Suprapubic skin (tissue), 4 donors: ENCODE measurements at regions not wholly inside any gene's neighbourhood (a gene's known extent, or its start where the extent isn't known, plus 50 kb on each side); places are given as distances from the start of the nearest gene placed in this dataset.

Experiments used
- DNase-seq, 2 donors: peaks; one replicate each; pipeline ENCODE4 v3.0.0-alpha.2; 2019; ENCODE audit warnings: low spot score in 2 of 2
- H3K27ac ChIP-seq: fragments of 200-600 bp; sonication (generic); one replicate; pipeline ENCODE4 v1.5.1; 2019
- H3K27me3 ChIP-seq: fragments of 200-600 bp; sonication (generic); one replicate; pipeline ENCODE4 v1.5.1; 2019
- H3K36me3 ChIP-seq: fragments of 200-600 bp; sonication (generic); one replicate; pipeline ENCODE4 v1.5.1; 2019
- H3K4me1 ChIP-seq: fragments of 200-600 bp; sonication (generic); one replicate; pipeline ENCODE4 v1.5.1; 2019
- H3K4me3 ChIP-seq: fragments of 200-600 bp; sonication (generic); one replicate; pipeline ENCODE4 v1.5.1; 2019; ENCODE audit warnings: mild to moderate bottlenecking
- H3K9me3 ChIP-seq: fragments of 200-600 bp; sonication (generic); one replicate; pipeline ENCODE4 v1.5.1; 2019
- CTCF ChIP-seq, 2 donors: fragments of 200-600 bp in 1 of 2; fragments of 450-650 bp in 1 of 2; sonication (generic) in 1 of 2; IDR thresholded peaks; one replicate each; pipeline ENCODE4 v1.5.1; 2016 to 2019; ENCODE audit warnings: antibody characterized with exemption in 2 of 2, mild to moderate bottlenecking in 1 of 2, moderate library complexity in 1 of 2
- EP300 ChIP-seq: sonication (generic); formaldehyde crosslinking; IDR thresholded peaks from one replicate; pipeline ENCODE4 v1.6.1; 2017; ENCODE audit warnings: antibody characterized with exemption
- POLR2A ChIP-seq, 2 donors: fragments of 450-650 bp; IDR thresholded peaks; one replicate each; pipeline ENCODE4 v1.6.1; 2017; ENCODE audit warnings: antibody characterized with exemption in 2 of 2, mild to moderate bottlenecking in 2 of 2, moderate library complexity in 2 of 2
- POLR2AphosphoS5 ChIP-seq, 3 donors: sonication (generic); formaldehyde crosslinking; IDR thresholded peaks; one replicate each; pipeline ENCODE4 v1.6.1; 2017; ENCODE audit warnings: antibody characterized with exemption in 3 of 3
- WGBS: methylation state at CpG from one replicate; pipeline ENCODE4 v1.1.5; 2018; 5-methylcytosine and 5-hydroxymethylcytosine counted together

DNA sequence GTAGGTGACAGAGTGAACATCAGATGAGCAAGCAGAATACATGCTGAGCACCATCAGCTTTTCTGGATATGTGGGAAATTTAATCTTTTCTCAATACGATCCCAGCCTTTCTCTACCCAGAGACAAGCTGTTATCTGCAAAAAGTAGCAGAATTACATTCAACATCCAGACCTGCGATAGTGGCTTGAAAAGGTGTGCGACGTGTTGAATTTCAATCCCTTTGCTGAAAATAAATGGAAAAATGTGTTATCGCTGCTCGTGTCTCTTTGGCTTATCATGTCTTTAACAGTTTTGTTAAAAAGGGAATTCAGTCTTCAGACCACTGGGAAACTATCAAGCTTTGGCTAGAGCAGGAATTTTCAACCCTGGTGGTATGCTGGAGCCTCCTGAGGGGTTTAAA lies 98.8 kb upstream of the FAM20A start:
- no peak overlapping the region for H3K4me3 ChIP-seq
- H3K27me3 ChIP-seq, result no peaks in the 10 kb centered on the region
- peaks cover 8% of the 10 kb centered on the region for H3K4me1 ChIP-seq
- H3K36me3 ChIP-seq, result no peaks in the 10 kb centered on the region
- no peak for TF ChIP-seq CTCF (IDR thresholded peaks at IDR 0.05)
- no peak for DNase-seq
- 92% methylated on average over 6 of the region's 6 CpGs for WGBS
- H3K27ac ChIP-seq, result no peak overlapping the region
- no peaks in the 10 kb centered on the region for H3K9me3 ChIP-seq

GRCh38 chr17:68698746-68699145 lies 97.6 kb upstream of the FAM20A start:
- TF ChIP-seq POLR2A (IDR thresholded peaks at IDR 0.05), result no peak
- no peak for TF ChIP-seq CTCF (IDR thresholded peaks at IDR 0.05)
- no peak for TF ChIP-seq EP300
- TF ChIP-seq POLR2AphosphoS5 (IDR thresholded peaks at IDR 0.05), result no peak
- DNase-seq, result no peak
- Histone ChIP-seq H3K4me1 (peaks cover 4% of the 10 kb centered on the region), H3K4me3 (no peak overlapping the region), H3K9me3 (no peaks in the 10 kb centered on the region), H3K27me3 (no peaks in the 10 kb centered on the region), H3K36me3 (no peaks in the 10 kb centered on the region), H3K27ac (no peak overlapping the region)
- 32% methylated on average over 3 of the region's 3 CpGs for WGBS

- no peak for DNase-seq
- Histone ChIP-seq H3K27me3 (no peaks in the 10 kb centered on the region), H3K4me3 (no peak overlapping the region), H3K4me1 (peaks cover 4% of the 10 kb centered on the region), H3K36me3 (no peaks in the 10 kb centered on the region), H3K9me3 (no peaks in the 10 kb centered on the region), H3K27ac (no peak overlapping the region)
- 84% methylated on average over 1 of the region's 1 CpG for WGBS
- TF ChIP-seq POLR2AphosphoS5 (IDR thresholded peaks at IDR 0.05), result no peak
- no peak for TF ChIP-seq POLR2A (IDR thresholded peaks at IDR 0.05)
- TF ChIP-seq EP300, result no peak
- no peak for TF ChIP-seq CTCF (IDR thresholded peaks at IDR 0.05)
Measured at GRCh38 chr17:68697850-68698361, 96.7 kb upstream of the FAM20A start.

DNA sequence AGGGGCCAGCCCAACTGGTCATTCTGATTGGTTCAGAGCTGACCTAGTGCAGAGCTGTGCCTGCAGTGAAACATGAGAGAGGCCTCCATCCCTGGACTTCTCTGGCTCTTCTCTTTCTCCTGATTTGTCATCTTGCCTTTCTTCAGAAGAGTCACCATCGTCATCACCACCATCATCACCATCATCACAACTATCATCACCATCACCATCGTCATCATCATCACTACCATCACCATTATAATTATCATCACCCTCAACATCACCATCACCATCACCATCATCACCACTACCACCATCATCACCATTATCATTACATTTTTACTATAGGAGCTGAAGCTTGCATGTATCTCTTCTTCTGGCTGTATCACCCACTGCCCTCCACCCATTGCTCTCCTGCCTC lies 94.5 kb upstream of the FAM20A start:
- H3K36me3 ChIP-seq, result no peaks in the 10 kb centered on the region
- no peak overlapping the region for H3K4me3 ChIP-seq
- DNase-seq, result no peak
- TF ChIP-seq POLR2A (IDR thresholded peaks at IDR 0.05) (no peak), EP300 (no peak), POLR2AphosphoS5 (IDR thresholded peaks at IDR 0.05) (no peak), CTCF (IDR thresholded peaks at IDR 0.05) (no peak)
- H3K27me3 ChIP-seq, result no peaks in the 10 kb centered on the region
- H3K4me1 ChIP-seq, result peaks cover 4% of the 10 kb centered on the region
- 95% methylated on average over 2 of the region's 2 CpGs for WGBS
- H3K9me3 ChIP-seq, result no peaks in the 10 kb centered on the region
- H3K27ac ChIP-seq, result no peak overlapping the region

- DNase-seq, result no peak
- 68% methylated on average over 6 of the region's 6 CpGs for WGBS
- TF ChIP-seq POLR2AphosphoS5 (IDR thresholded peaks at IDR 0.05), result no peak
- TF ChIP-seq EP300, result no peak
- no peak for TF ChIP-seq CTCF (IDR thresholded peaks at IDR 0.05)
- no peak for TF ChIP-seq POLR2A (IDR thresholded peaks at IDR 0.05)
- peaks cover 4% of the 10 kb centered on the region for H3K4me1 ChIP-seq
- H3K27ac ChIP-seq, result no peak overlapping the region
- no peaks in the 10 kb centered on the region for H3K27me3 ChIP-seq
- no peaks in the 10 kb centered on the region for H3K9me3 ChIP-seq
- no peaks in the 10 kb centered on the region for H3K36me3 ChIP-seq
- no peak overlapping the region for H3K4me3 ChIP-seq
Measured at GRCh38 chr17:68694791-68695485, 93.8 kb upstream of the FAM20A start.
